Astrocyte (in vitro differentiated cells and primary cell): ENCODE measurements at regions not wholly inside any gene's neighbourhood (a gene's known extent, or its start where the extent isn't known, plus 50 kb on each side); places are given as distances from the start of the nearest gene placed in this dataset.

ENCODE experiments used
- DNase-seq: peaks from one replicate; pipeline ENCODE4 v3.0.0-alpha.2; 2010; ENCODE audit warnings: low read depth
- FAIRE-seq: peaks from 2 replicates; lab custom pipeline; 2011; peaks lifted over from hg19 to GRCh38; lab: Jason Lieb, UNC
- H2AFZ ChIP-seq: 2 replicates; pipeline ENCODE4 v1.6.0; 2012; ENCODE audit warnings: low read depth, low read length, inconsistent platforms
- H3K27ac ChIP-seq: 2 replicates; pipeline ENCODE4 v1.5.1; 2011; ENCODE audit warnings: low read depth, low read length, inconsistent platforms
- H3K27me3 ChIP-seq: 2 replicates; pipeline ENCODE4 v1.6.0; 2011; ENCODE audit warnings: low read length, inconsistent platforms; ENCODE audit not compliant: insufficient read depth
- H3K36me3 ChIP-seq: 2 replicates; pipeline ENCODE4 v1.5.1; 2011; ENCODE audit warnings: low read length, inconsistent platforms; ENCODE audit not compliant: insufficient read depth
- H3K4me1 ChIP-seq: 2 replicates; pipeline ENCODE4 v1.5.1; 2011; ENCODE audit warnings: low read length, inconsistent platforms; ENCODE audit not compliant: insufficient read depth
- H3K4me2 ChIP-seq: 2 replicates; pipeline ENCODE4 v1.6.0; 2012; ENCODE audit warnings: low read length, inconsistent platforms
- H3K4me3 ChIP-seq: 2 replicates; pipeline ENCODE4 v1.5.1; 2011; ENCODE audit warnings: low read depth, mild to moderate bottlenecking, low read length, inconsistent platforms; ENCODE audit not compliant: insufficient read depth
- H3K79me2 ChIP-seq: 2 replicates; pipeline ENCODE4 v1.6.0; 2012; ENCODE audit warnings: mild to moderate bottlenecking, low read length, inconsistent platforms; ENCODE audit not compliant: insufficient read depth
- H3K9ac ChIP-seq: 2 replicates; pipeline ENCODE4 v1.6.0; 2012; ENCODE audit warnings: mild to moderate bottlenecking, low read length, inconsistent platforms
- H3K9me3 ChIP-seq: 2 replicates; pipeline ENCODE4 v1.5.1; 2012; ENCODE audit warnings: low read depth, mild to moderate bottlenecking, low read length, inconsistent platforms; ENCODE audit not compliant: insufficient read depth
- H4K20me1 ChIP-seq: 2 replicates; pipeline ENCODE4 v1.6.0; 2012; ENCODE audit warnings: low read length, inconsistent platforms; ENCODE audit not compliant: insufficient read depth
- H3K27ac Mint-ChIP-seq: one replicate; pipeline ENCODE4 v1.8.0; 2021; ENCODE audit warnings: mild to moderate bottlenecking, mixed read lengths; ENCODE audit not compliant: unreplicated experiment
- H3K27me3 Mint-ChIP-seq: one replicate; pipeline ENCODE4 v1.8.0; 2021; ENCODE audit warnings: low read depth, mixed read lengths; ENCODE audit not compliant: unreplicated experiment
- H3K36me3 Mint-ChIP-seq: one replicate; pipeline ENCODE4 v1.8.0; 2021; ENCODE audit warnings: low read depth, mixed read lengths; ENCODE audit not compliant: unreplicated experiment
- H3K4me1 Mint-ChIP-seq: one replicate; pipeline ENCODE4 v1.8.0; 2021; ENCODE audit warnings: low read depth, mixed read lengths; ENCODE audit not compliant: unreplicated experiment
- H3K4me3 Mint-ChIP-seq: one replicate; pipeline ENCODE4 v1.8.0; 2021; ENCODE audit warnings: mild to moderate bottlenecking, moderate library complexity, mixed read lengths; ENCODE audit not compliant: unreplicated experiment
- H3K9me3 Mint-ChIP-seq: one replicate; pipeline ENCODE4 v1.8.0; 2021; ENCODE audit warnings: mild to moderate bottlenecking, mixed read lengths; ENCODE audit not compliant: unreplicated experiment
- CTCF ChIP-seq: IDR thresholded peaks from 2 replicates; pipeline ENCODE4 v1.5.1; 2011; ENCODE audit warnings: low read depth, mild to moderate bottlenecking, inconsistent platforms, low read length, moderate library complexity; ENCODE audit not compliant: insufficient read depth
- EZH2 ChIP-seq: IDR thresholded peaks from 2 replicates; pipeline ENCODE4 v1.6.1; 2012; ENCODE audit warnings: mild to moderate bottlenecking, low read length, inconsistent platforms; ENCODE audit not compliant: insufficient read depth

DNA sequence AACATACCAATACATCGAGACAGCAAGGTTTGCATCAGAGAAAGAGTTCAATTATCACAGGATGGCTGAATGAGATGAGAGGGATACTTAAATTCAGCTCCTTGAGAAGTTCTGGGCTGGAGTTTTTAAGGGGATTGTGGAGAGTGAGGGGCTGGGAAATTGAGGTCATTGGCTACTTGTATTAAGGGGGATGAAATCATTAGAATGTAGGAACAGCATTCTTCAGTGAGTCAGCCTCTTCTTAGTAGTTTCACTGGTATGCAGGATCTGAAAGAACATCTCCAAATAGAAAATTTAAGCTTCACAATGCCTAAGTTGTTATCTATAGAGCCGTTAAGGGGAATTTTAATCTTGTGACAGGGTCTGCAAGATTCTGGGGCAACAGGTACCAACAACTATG is 211.6 kb upstream of the TAPT1 start:
- H3K4me1 Mint-ChIP-seq = peaks cover 21% of the 10 kb centered on the region
- peak; percentile 82 for DNase-seq
- TF ChIP-seq CTCF (no peak), EZH2 (no peak)
- peak overlapping the region; percentile 91 for H3K27ac Mint-ChIP-seq
- H3K36me3 ChIP-seq = no peaks in the 10 kb centered on the region
- no peaks in the 10 kb centered on the region for H3K79me2 ChIP-seq
- FAIRE-seq = peak; percentile 69
- H3K9me3 ChIP-seq = peaks cover 3% of the 10 kb centered on the region
- peak overlapping the region; percentile 38 for H3K4me2 ChIP-seq
- H3K27me3 ChIP-seq = no peaks in the 10 kb centered on the region
- no peaks in the 10 kb centered on the region for H3K27me3 Mint-ChIP-seq
- H3K36me3 Mint-ChIP-seq = peaks cover 1% of the 10 kb centered on the region
- H2AFZ ChIP-seq = no peak overlapping the region
- H4K20me1 ChIP-seq = no peaks in the 10 kb centered on the region
- peaks cover 2% of the 10 kb centered on the region for H3K9me3 Mint-ChIP-seq
- H3K4me3 Mint-ChIP-seq = no peak overlapping the region
- peaks cover 11% of the 10 kb centered on the region for H3K4me1 ChIP-seq
- no peak overlapping the region for H3K4me3 ChIP-seq
- peak overlapping the region; percentile 16 for H3K9ac ChIP-seq
- H3K27ac ChIP-seq = peak overlapping the region; percentile 61

GRCh38 chr4:16431866-16432265 is 205.6 kb upstream of the TAPT1 start:
- Mint-ChIP-seq H3K27ac (no peak overlapping the region), H3K9me3 (peaks cover 4% of the 10 kb centered on the region), H3K36me3 (peaks cover 1% of the 10 kb centered on the region), H3K4me3 (no peak overlapping the region), H3K4me1 (no peaks in the 10 kb centered on the region), H3K27me3 (no peaks in the 10 kb centered on the region)
- FAIRE-seq = no peak
- H2AFZ ChIP-seq = no peak overlapping the region
- H3K4me2 ChIP-seq = no peak overlapping the region
- H3K79me2 ChIP-seq = no peaks in the 10 kb centered on the region
- no peaks in the 10 kb centered on the region for H3K36me3 ChIP-seq
- H3K9ac ChIP-seq = no peak overlapping the region
- no peak overlapping the region for H3K4me3 ChIP-seq
- H3K27me3 ChIP-seq = no peaks in the 10 kb centered on the region
- TF ChIP-seq CTCF (no peak), EZH2 (no peak)
- H4K20me1 ChIP-seq = no peaks in the 10 kb centered on the region
- no peaks in the 10 kb centered on the region for H3K9me3 ChIP-seq
- DNase-seq = no peak
- H3K27ac ChIP-seq = no peak overlapping the region
- H3K4me1 ChIP-seq = no peaks in the 10 kb centered on the region

GRCh38 chr4:16418814-16419213 is 192.5 kb upstream of the TAPT1 start:
- Mint-ChIP-seq H3K9me3 (peaks cover 3% of the 10 kb centered on the region), H3K27ac (no peak overlapping the region), H3K27me3 (no peaks in the 10 kb centered on the region), H3K4me3 (no peak overlapping the region), H3K36me3 (no peaks in the 10 kb centered on the region), H3K4me1 (peaks cover 4% of the 10 kb centered on the region)
- H2AFZ ChIP-seq = no peak overlapping the region
- no peaks in the 10 kb centered on the region for H3K9me3 ChIP-seq
- FAIRE-seq = no peak
- no peaks in the 10 kb centered on the region for H3K79me2 ChIP-seq
- H3K4me2 ChIP-seq = no peak overlapping the region
- TF ChIP-seq CTCF (no peak), EZH2 (no peak)
- H3K4me3 ChIP-seq = no peak overlapping the region
- DNase-seq = peak; percentile 92
- no peak overlapping the region for H3K9ac ChIP-seq
- no peaks in the 10 kb centered on the region for H3K27me3 ChIP-seq
- no peaks in the 10 kb centered on the region for H3K36me3 ChIP-seq
- no peaks in the 10 kb centered on the region for H4K20me1 ChIP-seq
- no peaks in the 10 kb centered on the region for H3K4me1 ChIP-seq
- H3K27ac ChIP-seq = peak overlapping the region; percentile 47
